WTC11 (cell line): ENCODE measurements at regions not wholly inside any gene's neighbourhood (a gene's known extent, or its start where the extent isn't known, plus 50 kb on each side); places are given as distances from the start of the nearest gene placed in this dataset.

Source experiments
- ZNF263 ChIP-seq: sonication (generic); formaldehyde crosslinking; IDR thresholded peaks from 2 replicates; pipeline ENCODE4 v1.8.1; 2022; ENCODE audit warnings: low read depth, mild to moderate bottlenecking, moderate library complexity, missing genetic modification reagents
- TF ChIP-seq, protein P1 (sequence below): sonication (generic); formaldehyde crosslinking; IDR thresholded peaks from 2 replicates; pipeline ENCODE4 v1.8.1; 2022; ENCODE audit warnings: low read depth, missing genetic modification reagents, borderline replicate concordance

DNA sequence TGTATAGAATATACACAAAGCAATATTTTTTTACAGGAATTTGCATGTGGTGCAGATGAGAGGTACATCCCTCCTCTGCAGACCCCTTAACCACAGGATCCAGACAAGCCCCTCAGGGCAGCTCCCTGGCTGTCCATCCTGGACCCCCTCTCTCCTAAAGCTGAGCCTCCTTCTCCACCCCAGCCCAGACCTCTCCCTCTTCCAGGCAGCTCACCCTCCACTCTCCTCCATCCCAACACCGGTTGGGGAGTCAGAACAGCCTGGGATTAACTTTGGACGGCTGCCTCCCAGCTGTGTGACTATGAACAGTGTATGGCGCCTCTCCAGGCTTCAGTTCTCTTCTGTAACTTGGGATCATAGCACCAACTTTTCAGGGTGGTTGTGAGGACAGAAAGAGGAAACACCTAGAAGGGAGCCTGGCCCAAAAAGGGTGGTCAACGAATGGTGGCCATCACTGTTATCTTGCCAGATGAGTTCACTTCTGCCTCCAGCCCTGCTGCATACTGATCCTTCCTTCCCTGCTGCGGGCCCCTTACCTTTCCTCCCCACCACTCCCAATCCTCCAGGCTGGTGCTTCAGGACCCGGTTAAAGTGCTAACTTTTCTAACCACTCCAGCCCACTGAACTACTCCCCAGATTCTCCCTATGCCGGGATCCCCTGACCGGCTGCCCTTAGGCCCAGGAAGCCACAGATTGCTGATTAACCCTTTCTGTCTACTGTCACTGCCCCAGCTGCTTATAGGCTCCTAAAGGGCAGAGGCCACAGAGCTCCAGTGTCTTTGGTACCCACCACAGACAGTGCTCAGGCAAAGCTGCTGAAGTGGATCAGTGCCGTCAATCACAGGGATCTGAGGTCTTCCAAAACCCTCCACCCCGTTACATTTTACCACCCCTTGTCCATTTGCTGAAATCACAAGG lies 55.9 kb downstream of the GPR6 start:
- TF ChIP-seq, protein P1, sequence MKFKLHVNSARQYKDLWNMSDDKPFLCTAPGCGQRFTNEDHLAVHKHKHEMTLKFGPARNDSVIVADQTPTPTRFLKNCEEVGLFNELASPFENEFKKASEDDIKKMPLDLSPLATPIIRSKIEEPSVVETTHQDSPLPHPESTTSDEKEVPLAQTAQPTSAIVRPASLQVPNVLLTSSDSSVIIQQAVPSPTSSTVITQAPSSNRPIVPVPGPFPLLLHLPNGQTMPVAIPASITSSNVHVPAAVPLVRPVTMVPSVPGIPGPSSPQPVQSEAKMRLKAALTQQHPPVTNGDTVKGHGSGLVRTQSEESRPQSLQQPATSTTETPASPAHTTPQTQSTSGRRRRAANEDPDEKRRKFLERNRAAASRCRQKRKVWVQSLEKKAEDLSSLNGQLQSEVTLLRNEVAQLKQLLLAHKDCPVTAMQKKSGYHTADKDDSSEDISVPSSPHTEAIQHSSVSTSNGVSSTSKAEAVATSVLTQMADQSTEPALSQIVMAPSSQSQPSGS (CRISPR knock-in tag), result no peak
- no peak for TF ChIP-seq ZNF263 (CRISPR knock-in tag)
